ENCODE measurements at regions not wholly inside any gene's neighbourhood (a gene's known extent, or its start where the extent isn't known, plus 50 kb on each side); places are given as distances from the start of the nearest gene placed in this dataset.

DNA sequence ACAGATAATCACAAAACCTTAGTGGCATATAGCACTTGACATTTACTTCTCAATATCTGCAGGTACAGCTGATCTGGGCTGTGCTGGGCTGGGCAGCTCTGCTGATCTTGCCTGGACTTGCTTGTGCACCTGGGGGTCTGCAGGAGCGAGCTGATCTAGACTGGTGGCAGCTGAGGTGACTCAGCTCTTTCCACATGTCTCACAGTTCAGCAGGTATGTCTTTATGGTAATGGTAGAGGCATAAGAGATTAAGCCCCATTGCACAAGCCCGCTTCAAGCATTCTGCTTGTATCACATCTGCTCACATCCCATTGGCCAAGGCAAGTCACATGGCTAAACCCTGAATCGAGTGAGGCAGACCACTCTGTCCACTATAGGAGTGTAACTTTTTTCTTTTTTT lies 506.7 kb downstream of the BCOR start:
- no peak for TF ChIP-seq CTCF (IDR thresholded peaks at IDR 0.05)
- TF ChIP-seq POLR2A (IDR thresholded peaks at IDR 0.05), result no peak

All from thyroid gland (tissue), 4 donors.